Thoracic aorta (tissue), 2 donors: ENCODE measurements at regions not wholly inside any gene's neighbourhood (a gene's known extent, or its start where the extent isn't known, plus 50 kb on each side); places are given as distances from the start of the nearest gene placed in this dataset.
A peak's percentile ranks its signal among the peaks of the same experiment; 100 is the strongest.
"Not testable (repeated sequence)": the region's sequence is repeated elsewhere in the genome, so short reads cannot be mapped to it uniquely, and the experiment has no call there.

ENCODE experiments used
- ATAC-seq: fragments of 150-250 bp; one replicate; pipeline ENCODE4 v1.8.0; 2017; ENCODE audit warnings: low read depth; ENCODE audit not compliant: insufficient number of reproducible peaks, low FRiP score
- DNase-seq: peaks from one replicate; pipeline ENCODE4 v3.0.0-alpha.2; 2020; ENCODE audit warnings: low spot score
- H3K27ac ChIP-seq, 2 donors: fragments of 200-600 bp; sonication (generic); 1 replicate in 1 of 2; 2 replicates in 1 of 2; pipeline ENCODE4 v1.5.1; 2016; ENCODE audit warnings: mild to moderate bottlenecking in 2 of 2, moderate library complexity in 2 of 2
- H3K27me3 ChIP-seq: fragments of 200-600 bp; sonication (generic); replicated peaks from 2 replicates; pipeline ENCODE4 v1.6.0; 2016; ENCODE audit warnings: mild to moderate bottlenecking; ENCODE audit not compliant: insufficient read depth
- H3K36me3 ChIP-seq: fragments of 200-600 bp; sonication (generic); one replicate; pipeline ENCODE4 v1.5.1; 2016
- H3K4me1 ChIP-seq, 2 donors: fragments of 200-600 bp; sonication (generic); 1 replicate in 1 of 2; 2 replicates in 1 of 2; pipeline versions ENCODE4 v1.5.1 to v1.6.0; 2016; ENCODE audit warnings: low read depth in 2 of 2, mild to moderate bottlenecking in 1 of 2; ENCODE audit not compliant: control insufficient read depth in 1 of 2
- H3K4me3 ChIP-seq: fragments of 200-600 bp; sonication (generic); 2 replicates; pipeline ENCODE4 v1.5.1; 2016; ENCODE audit warnings: mild to moderate bottlenecking
- H3K9me3 ChIP-seq: fragments of 200-600 bp; sonication (generic); 2 replicates; pipeline ENCODE4 v1.5.1; 2016
- CTCF ChIP-seq: fragments of 200-600 bp; sonication (generic); IDR thresholded peaks from one replicate; pipeline ENCODE4 v1.5.1; 2019; ENCODE audit warnings: antibody characterized with exemption

GRCh38 chr20:40866056-40866455, 162.6 kb upstream of the TOP1 start:
- no peak overlapping the region for H3K4me3 ChIP-seq
- H3K9me3 ChIP-seq, result no peaks in the 10 kb centered on the region
- DNase-seq, result no peak
- no peaks in the 10 kb centered on the region for H3K27me3 ChIP-seq
- H3K36me3 ChIP-seq, result no peaks in the 10 kb centered on the region
- H3K4me1 ChIP-seq, result peaks cover 10 to 38% of the 10 kb centered on the region in 2 donors
- no peak overlapping the region for H3K27ac ChIP-seq
- TF ChIP-seq CTCF, result no peak
- ATAC-seq, result no peak

DNA sequence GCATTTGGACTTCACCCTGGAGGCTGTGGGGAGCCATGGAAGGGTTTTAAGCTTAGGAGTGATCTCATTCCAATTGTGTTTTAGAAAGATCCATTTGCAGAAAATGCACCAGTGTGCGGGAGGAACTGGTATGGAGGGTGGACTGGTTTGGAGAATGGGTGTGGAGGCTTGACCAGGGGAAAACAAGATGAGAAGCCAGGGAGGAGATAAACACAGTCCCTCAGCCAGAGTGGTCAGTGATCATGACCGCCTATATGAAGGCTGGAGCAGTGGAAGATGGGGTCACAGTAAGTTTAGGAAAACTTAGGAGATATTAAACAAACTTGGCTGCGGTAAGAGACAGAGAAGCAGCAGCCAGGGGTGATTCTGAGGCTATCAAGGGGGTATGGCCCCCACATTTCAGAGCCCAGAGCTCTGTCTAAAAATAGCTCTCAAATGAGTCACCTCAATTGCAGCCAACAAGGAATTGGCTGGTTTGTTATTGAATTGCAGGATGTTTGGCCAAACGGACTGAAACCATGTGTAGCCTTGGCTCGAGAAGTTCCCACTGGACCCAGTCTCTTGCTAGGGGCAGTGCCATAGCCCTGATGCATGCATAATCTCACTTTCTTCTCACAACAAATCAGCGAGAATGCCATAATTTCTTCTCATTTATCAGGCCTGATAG, 159.9 kb upstream of the TOP1 start:
- no peak for TF ChIP-seq CTCF
- ATAC-seq, result peak; percentile 91

DNA sequence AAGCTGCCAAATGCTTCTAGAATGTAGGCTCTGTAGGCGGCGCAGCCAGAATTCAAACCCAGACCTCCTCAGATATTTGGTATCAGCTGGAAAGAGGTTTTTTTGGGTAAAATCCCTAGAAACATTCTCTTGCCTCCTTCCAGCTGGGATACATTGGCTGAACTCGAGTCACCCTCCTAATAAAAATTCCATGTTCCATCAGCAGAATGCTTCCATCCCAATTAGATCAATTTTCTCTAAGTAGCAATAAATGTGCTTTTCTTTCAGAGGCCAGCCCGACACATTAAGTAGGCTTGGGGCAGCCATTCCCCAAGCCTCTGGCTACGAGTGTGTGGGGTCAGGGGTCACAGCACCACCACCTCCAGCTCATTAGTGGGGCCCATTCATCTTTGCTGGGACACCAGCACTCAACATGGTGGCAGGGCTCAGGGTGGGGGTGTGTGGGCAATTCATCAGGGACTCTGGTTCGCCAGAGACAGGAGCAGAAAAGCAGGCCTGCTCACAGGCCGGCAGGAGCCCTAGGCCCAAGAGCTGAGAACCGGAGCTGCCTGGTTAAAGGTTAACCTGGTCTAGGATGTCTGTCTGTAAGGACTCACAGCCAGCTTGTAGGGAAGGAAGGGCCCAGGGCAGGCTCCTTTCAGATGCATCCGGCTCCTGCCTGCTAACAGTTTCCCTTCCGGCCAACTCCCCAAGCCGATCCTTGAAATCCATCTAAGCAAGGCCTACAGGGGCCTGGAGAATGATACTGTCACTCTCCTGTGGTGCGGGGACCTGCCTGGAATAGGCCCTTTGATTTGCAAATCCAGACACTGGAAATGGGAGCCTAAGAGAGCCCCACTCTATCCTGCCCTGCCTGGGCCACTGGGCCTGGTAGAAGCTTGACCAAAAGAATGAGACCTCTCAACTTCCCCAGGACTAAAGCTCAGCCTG, 159.1 kb upstream of the TOP1 start:
- Histone ChIP-seq H3K4me3 (no peak overlapping the region), H3K36me3 (no peaks in the 10 kb centered on the region), H3K27ac (peak overlapping the region; percentile 6 to 17), H3K27me3 (no peaks in the 10 kb centered on the region), H3K4me1 (peaks cover 10 to 38% of the 10 kb centered on the region in 2 donors), H3K9me3 (no peaks in the 10 kb centered on the region)
- no peak for DNase-seq
- ATAC-seq, result no peak
- TF ChIP-seq CTCF, result no peak

More for the DNA sequence above, 159.9 kb upstream of the TOP1 start:
- DNase-seq, result peak; percentile 4
- Histone ChIP-seq H3K27me3 (no peaks in the 10 kb centered on the region), H3K4me3 (no peak overlapping the region), H3K36me3 (no peaks in the 10 kb centered on the region), H3K27ac (peak overlapping the region in 1 of 2 donors; percentile 35), H3K4me1 (peaks cover 10 to 38% of the 10 kb centered on the region in 2 donors), H3K9me3 (no peaks in the 10 kb centered on the region)

DNA sequence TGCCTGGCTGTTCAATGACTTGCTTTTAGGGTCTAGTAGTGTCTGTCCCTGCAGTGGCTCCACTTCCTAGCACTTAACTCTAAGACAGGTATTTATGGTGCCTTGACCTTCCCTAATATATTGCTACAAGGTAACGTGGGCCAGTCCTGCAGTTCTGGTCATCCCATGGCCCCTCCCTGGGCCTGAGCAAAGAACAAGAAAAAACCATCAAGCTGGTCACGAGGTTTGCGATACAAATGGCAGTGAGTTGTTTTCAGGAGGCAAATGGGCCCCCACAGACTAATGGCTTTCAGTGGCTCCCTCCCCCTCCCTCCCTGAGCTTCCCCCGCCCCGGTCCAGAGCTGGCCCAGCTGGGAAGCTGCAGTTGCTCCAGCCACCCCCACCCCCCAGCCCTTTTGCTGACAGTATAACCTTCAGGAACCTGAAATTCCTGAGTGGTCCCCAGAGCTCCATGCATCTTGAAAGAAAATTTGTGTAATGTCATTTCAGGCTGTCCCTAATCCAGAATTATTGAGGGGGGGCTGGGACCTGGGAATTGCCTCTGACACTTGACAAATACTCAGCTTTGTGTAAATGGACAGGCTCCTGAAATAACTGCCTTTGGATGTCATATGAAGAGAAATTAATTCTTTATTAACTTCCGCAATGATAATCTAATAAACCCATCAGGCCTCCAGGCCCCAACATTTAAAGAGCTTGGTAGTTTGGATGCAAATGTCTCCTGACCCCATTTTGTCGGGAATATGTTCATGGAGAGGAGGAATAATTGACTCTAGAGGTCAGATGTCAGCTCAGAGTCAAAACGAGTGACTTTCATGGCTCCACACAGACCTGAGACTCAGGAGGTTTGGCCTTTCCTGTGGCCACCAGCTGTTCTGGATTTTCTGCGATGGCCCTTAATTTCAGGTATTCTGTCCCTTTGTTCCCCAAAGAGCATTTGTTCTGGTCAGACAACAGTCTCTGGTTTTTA, 153.2 kb upstream of the TOP1 start:
- Histone ChIP-seq H3K36me3 (no peaks in the 10 kb centered on the region), H3K27ac (no peak overlapping the region), H3K9me3 (peaks cover under 1% of the 10 kb centered on the region), H3K4me1 (peaks cover 0 to 2% of the 10 kb centered on the region in 2 donors), H3K4me3 (no peak overlapping the region), H3K27me3 (no peaks in the 10 kb centered on the region)
- no peak for TF ChIP-seq CTCF
- ATAC-seq, result no peak
- DNase-seq, result no peak

- H3K36me3 ChIP-seq, H3K4me1 ChIP-seq, ATAC-seq, H3K9me3 ChIP-seq, DNase-seq, H3K27ac ChIP-seq, H3K27me3 ChIP-seq, H3K4me3 ChIP-seq: not testable (repeated sequence)
Measured at GRCh38 chr20:40878099-40878498, 150.5 kb upstream of the TOP1 start.
